RWPE1 (cell line): ENCODE measurements at regions not wholly inside any gene's neighbourhood (a gene's known extent, or its start where the extent isn't known, plus 50 kb on each side); places are given as distances from the start of the nearest gene placed in this dataset.

Experiments used
- CTCF ChIA-PET: fragments of 350-600 bp; sonication (Branson Sonifier 250); formaldehyde crosslinking; extraction: SDS; loops from one replicate; lab custom pipeline; 2021; lab: Yijun Ruan, JAX
- POLR2A ChIA-PET: fragments of 400-600 bp; formaldehyde crosslinking; extraction: SDS; loops from one replicate; lab custom pipeline; 2020; ENCODE audit warnings: antibody characterized with exemption; ENCODE audit not compliant: low non-redundant PET; lab: Yijun Ruan, JAX
- DNase-seq: peaks from one replicate; pipeline ENCODE4 v3.0.0; 2012; ENCODE audit warnings: low spot score
- H3K27ac ChIP-seq: fragments of 450-650 bp; 2 replicates; pipeline ENCODE4 v1.5.1; 2017
- CTCF ChIP-seq: fragments of 450-650 bp; conservative IDR thresholded peaks from 2 replicates; pipeline ENCODE4 v1.5.1; 2017; ENCODE audit warnings: low read depth, mild to moderate bottlenecking

DNA sequence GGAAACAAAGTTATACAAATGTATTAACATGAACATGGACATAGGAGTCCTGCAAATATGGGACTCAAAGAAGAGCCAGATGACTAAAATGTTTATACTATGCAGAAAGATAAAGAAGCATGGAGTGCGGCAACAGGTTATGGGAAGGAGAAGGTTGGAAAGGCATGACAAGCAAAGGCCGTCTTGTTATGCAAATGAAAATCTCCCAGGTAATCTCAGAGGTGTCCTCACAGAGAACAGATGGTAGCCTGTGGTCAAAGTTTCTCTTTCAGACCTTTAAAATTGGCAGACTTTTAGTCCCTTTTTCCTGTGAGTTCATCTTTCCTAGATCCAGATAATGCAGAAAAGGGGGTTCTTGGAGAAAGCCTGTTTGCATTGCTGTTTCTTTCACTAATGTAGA lies 116.4 kb upstream of the BEND4 start:
- ChIA-PET POLR2A (no interaction called here), CTCF (no interaction called here)
- TF ChIP-seq CTCF, result no peak
- DNase-seq, result no peak
- no peak overlapping the region for H3K27ac ChIP-seq

DNA sequence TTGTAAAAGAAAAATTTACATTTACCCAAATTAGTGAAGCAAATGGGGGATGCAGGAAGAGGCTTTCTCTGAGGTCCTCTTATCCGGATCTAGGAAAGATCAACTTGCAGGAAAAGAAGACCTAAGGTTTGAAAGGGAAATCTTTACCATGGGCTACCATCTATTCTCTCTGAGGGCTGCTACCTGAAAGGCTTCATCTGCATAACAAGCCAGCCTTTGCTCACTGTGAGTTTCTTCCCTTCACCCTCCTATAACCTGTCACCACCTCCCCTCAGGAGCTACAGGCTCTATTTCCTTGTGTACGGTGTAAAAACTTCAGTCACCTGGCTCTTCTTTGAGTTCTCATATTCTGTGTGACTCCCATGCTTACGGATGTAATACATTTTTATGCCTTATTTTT lies 118.6 kb upstream of the BEND4 start:
- POLR2A ChIA-PET, result no interaction called here
- CTCF ChIA-PET, result no interaction called here
- DNase-seq, result no peak

DNA sequence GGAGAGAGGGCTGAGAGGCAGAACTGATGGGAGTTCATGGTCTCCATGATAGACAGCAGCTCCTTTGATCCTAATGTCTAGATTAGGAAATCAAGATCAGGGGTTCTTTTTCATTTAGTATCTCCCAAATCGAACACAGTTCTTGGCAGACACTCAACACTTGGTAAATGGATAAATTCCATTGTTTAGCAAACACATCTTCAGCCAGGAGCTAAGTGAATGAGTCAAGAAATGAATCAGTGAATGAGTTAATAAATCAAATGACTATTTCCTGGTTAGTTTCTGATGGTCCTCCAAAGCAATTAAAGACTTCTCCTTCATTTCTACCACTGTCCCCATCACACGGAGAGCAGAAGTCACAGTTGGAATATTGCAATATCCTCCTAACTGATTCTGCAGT lies 120.0 kb upstream of the SHISA3 start:
- ChIA-PET POLR2A (no interaction called here), CTCF (no interaction called here)
- TF ChIP-seq CTCF, result no peak
- H3K27ac ChIP-seq, result no peak overlapping the region
- no peak for DNase-seq

More for the DNA sequence above, 118.6 kb upstream of the BEND4 start:
- no peak for TF ChIP-seq CTCF
- no peak overlapping the region for H3K27ac ChIP-seq

DNA sequence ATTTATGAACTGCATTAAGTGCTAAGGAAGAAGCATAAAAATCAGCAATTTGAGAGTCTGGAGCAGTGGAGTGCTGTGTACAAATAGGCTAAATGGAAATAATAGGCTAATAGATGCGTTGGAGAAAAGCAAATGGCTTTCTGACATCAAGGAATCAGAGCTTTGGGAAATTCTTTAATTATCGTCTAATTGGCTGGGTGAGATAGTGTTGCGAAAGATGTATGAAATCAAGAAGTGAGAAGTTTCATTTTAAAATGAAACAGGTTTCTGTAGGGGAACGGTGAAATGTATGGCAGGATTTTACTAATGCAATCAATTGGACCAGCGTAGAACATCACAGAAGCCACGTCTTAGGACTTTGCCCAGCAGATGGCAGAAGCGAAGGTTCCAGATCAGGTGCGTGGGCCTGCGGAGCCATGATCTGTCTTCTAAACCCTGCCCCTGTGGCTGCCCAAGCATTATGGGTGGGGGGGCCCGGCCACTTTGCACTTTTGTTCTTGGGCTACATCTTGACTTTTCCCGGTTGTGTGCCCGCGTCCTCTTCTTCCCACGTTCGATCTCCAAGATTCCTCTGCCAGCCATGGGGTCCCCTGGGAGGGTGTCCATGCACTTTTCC lies 118.5 kb upstream of the SHISA3 start:
- CTCF ChIA-PET, result interaction anchor here (0.6 to 0.7 kb wide), 3 partner anchors 23 to 838 kb away, joined by 3 to 4 read pairs (median 3); no protein-coding TSS in a partner anchor
- TF ChIP-seq CTCF, result no peak
- POLR2A ChIA-PET, result no interaction called here
- DNase-seq, result no peak
- H3K27ac ChIP-seq, result no peak overlapping the region

DNA sequence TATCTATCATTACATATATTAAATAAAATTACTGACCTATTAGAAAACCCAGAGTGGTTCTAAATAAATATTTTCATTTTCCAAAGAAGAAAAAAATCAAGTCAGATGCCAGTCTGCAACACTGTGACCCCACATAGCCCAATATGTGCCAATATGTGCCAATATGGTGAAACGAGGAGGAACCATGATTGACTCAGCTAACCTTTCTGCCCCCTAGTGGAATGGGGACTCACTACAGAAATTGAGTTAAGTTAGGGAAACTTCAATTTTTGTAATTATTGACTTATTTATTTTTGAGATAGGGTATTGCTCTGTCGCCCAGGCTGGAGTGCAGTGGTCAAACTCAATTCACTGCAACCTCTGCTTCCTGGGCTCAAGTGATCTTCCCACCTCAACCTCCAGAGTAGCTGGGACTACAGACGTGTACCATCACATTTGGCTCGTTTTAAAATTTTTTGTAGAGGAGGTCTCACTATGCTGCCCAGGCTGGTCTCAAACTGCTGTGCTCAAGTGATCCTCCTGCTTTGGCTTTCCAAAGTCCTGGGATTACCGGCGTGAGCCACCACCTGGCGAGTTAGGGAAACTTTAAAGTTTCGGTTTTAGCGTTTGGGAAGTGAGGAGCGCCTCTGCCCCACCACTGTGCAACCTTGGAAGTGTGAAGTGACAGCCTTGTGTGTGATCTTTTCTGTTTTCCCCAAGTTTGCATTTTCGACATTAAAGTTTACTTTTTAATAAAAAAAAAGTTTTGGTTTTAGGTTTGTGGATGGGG lies 116.8 kb upstream of the SHISA3 start:
- peak; percentile 28 for DNase-seq
- ChIA-PET CTCF (interaction anchor here (0.5 to 0.7 kb wide), 2 partner anchors 123 to 1039 kb away, joined by 3 to 4 read pairs; no protein-coding TSS in a partner anchor), POLR2A (no interaction called here)
- no peak overlapping the region for H3K27ac ChIP-seq
- peak; percentile 52 for TF ChIP-seq CTCF

- DNase-seq, result no peak
- H3K27ac ChIP-seq, result no peak overlapping the region
- ChIA-PET CTCF (interaction anchor here (0.6 to 0.8 kb wide), 3 partner anchors 99 to 561 kb away, joined by 3 to 6 read pairs (median 4); no protein-coding TSS in a partner anchor), POLR2A (no interaction called here)
- TF ChIP-seq CTCF, result no peak
Observed at GRCh38 chr4:42281324-42282020, 115.8 kb upstream of the SHISA3 start.
